Osteocyte (in vitro differentiated cells): ENCODE measurements at regions not wholly inside any gene's neighbourhood (a gene's known extent, or its start where the extent isn't known, plus 50 kb on each side); places are given as distances from the start of the nearest gene placed in this dataset.
"Not testable (repeated sequence)": the region's sequence is repeated elsewhere in the genome, so short reads cannot be mapped to it uniquely, and the experiment has no call there.

ENCODE experiments used
- DNase-seq: peaks from one replicate; pipeline ENCODE4 v3.0.0; 2021; ENCODE audit warnings: mixed read lengths; ENCODE audit not compliant: unreplicated experiment; ENCODE audit errors: extremely low spot score
- H3K27ac Mint-ChIP-seq: one replicate; pipeline ENCODE4 v1.8.0; 2021; ENCODE audit warnings: mild to moderate bottlenecking, mixed read lengths; ENCODE audit not compliant: unreplicated experiment
- H3K27me3 Mint-ChIP-seq: one replicate; pipeline ENCODE4 v1.8.0; 2021; ENCODE audit warnings: mixed read lengths; ENCODE audit not compliant: unreplicated experiment
- H3K36me3 Mint-ChIP-seq: one replicate; pipeline ENCODE4 v1.8.0; 2021; ENCODE audit warnings: mixed read lengths; ENCODE audit not compliant: unreplicated experiment
- H3K4me1 Mint-ChIP-seq: one replicate; pipeline ENCODE4 v1.8.0; 2021; ENCODE audit warnings: mixed read lengths; ENCODE audit not compliant: unreplicated experiment
- H3K4me3 Mint-ChIP-seq: one replicate; pipeline ENCODE4 v1.8.0; 2021; ENCODE audit warnings: mild to moderate bottlenecking, moderate library complexity, mixed read lengths; ENCODE audit not compliant: unreplicated experiment
- H3K9me3 Mint-ChIP-seq: one replicate; pipeline ENCODE4 v1.8.0; 2021; ENCODE audit warnings: mixed read lengths; ENCODE audit not compliant: unreplicated experiment
- CTCF ChIP-seq: fragments of 200-600 bp; sonication (generic); IDR thresholded peaks from 2 replicates; pipeline ENCODE4 v1.5.0; 2021; ENCODE audit warnings: antibody characterized with exemption, mild to moderate bottlenecking, moderate library complexity

GRCh38 chr3:189375532-189375931 lies 203.8 kb downstream of the TPRG1 start:
- no peak overlapping the region for H3K4me3 Mint-ChIP-seq
- H3K36me3 Mint-ChIP-seq: peaks cover 7% of the 10 kb centered on the region
- no peak overlapping the region for H3K27ac Mint-ChIP-seq
- no peak for TF ChIP-seq CTCF
- no peak for DNase-seq
- H3K27me3 Mint-ChIP-seq: no peaks in the 10 kb centered on the region
- peaks cover 22% of the 10 kb centered on the region for H3K9me3 Mint-ChIP-seq
- H3K4me1 Mint-ChIP-seq: peaks cover 2% of the 10 kb centered on the region

DNA sequence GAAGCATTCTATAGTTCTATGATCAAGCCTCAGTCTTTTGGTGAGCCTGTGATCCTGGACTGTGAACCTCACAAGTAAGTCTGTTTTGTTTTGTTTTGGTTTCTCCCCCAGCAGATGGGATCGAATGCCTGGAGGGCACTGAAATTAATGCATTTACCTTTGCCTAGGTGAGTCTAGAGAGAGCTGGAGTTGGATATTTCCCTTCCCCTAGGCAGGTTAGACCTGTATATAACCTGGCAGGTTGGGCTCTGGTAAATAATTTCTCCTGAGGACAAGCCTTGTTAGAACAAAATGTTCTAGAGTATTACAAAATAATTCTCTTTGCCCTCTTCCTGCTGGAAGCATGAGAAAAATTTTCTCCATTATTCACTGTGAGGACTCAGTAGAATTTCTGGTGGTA lies 211.9 kb downstream of the TPRG1 start:
- Mint-ChIP-seq H3K9me3 (peaks cover 8% of the 10 kb centered on the region), H3K27ac (no peak overlapping the region), H3K27me3 (no peaks in the 10 kb centered on the region), H3K36me3 (peaks cover 3% of the 10 kb centered on the region), H3K4me3 (no peak overlapping the region), H3K4me1 (peaks cover 3% of the 10 kb centered on the region)
- no peak for DNase-seq
- TF ChIP-seq CTCF: no peak

- not testable (repeated sequence) for H3K4me3 Mint-ChIP-seq, H3K27ac Mint-ChIP-seq, H3K36me3 Mint-ChIP-seq, H3K4me1 Mint-ChIP-seq, DNase-seq, H3K27me3 Mint-ChIP-seq, H3K9me3 Mint-ChIP-seq
Measured at GRCh38 chr3:189385880-189386279, 214.1 kb downstream of the TPRG1 start.

DNA sequence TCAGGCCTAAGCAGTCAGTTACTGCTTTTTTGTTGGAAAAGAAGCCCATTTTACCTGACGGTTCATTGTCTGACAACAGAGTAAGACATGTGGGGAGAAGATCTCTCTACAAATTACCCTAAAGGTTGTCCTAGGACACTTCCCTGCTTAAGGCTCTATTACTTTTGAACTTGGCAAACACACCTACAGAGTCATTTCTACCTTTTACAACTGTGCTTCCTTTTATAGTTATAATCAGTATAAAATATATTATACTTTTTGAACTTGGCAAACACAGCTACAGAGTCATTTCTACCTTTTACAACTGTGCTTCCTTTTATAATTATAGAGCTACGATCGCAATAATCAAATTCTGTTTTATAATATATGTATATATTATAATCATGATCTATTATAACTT lies 215.0 kb downstream of the TPRG1 start:
- DNase-seq: no peak
- H3K27me3 Mint-ChIP-seq: no peaks in the 10 kb centered on the region
- peaks cover 7% of the 10 kb centered on the region for H3K9me3 Mint-ChIP-seq
- H3K4me1 Mint-ChIP-seq: peaks cover 3% of the 10 kb centered on the region
- H3K27ac Mint-ChIP-seq: no peak overlapping the region
- H3K36me3 Mint-ChIP-seq: peaks cover 3% of the 10 kb centered on the region
- TF ChIP-seq CTCF: no peak
- H3K4me3 Mint-ChIP-seq: no peak overlapping the region

DNA sequence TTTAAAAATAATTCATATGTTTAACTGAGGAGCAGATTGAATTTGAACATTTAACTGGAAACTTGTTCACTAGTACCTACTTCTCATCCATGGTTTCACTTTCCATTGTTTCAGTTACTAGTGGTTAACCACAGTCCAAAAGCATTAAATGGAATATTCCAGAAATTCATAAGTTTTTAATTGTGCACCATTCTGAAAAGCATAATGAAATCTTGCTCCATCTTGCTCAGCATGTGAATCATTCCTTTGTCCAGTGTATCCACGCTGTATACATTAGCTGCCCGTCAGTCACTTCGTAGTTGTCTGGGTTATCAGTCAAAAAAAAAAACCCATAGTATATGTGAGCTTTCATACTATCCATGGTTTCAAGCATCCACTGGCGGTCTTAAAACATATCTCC lies 217.6 kb downstream of the TPRG1 start:
- DNase-seq: no peak
- Mint-ChIP-seq H3K4me3 (no peak overlapping the region), H3K4me1 (peaks cover 4% of the 10 kb centered on the region), H3K27ac (no peak overlapping the region), H3K36me3 (no peaks in the 10 kb centered on the region), H3K27me3 (no peaks in the 10 kb centered on the region), H3K9me3 (no peaks in the 10 kb centered on the region)
- no peak for TF ChIP-seq CTCF

GRCh38 chr3:189393598-189393997 lies 221.8 kb downstream of the TPRG1 start:
- DNase-seq: no peak
- Mint-ChIP-seq H3K9me3 (peaks cover 4% of the 10 kb centered on the region), H3K27me3 (no peaks in the 10 kb centered on the region), H3K27ac (no peak overlapping the region), H3K36me3 (no peaks in the 10 kb centered on the region), H3K4me1 (peaks cover 4% of the 10 kb centered on the region), H3K4me3 (no peak overlapping the region)
- no peak for TF ChIP-seq CTCF
